Ovary (tissue), 3 donors: ENCODE measurements at regions not wholly inside any gene's neighbourhood (a gene's known extent, or its start where the extent isn't known, plus 50 kb on each side); places are given as distances from the start of the nearest gene placed in this dataset.

Experiments
- CTCF ChIP-seq, 3 donors: fragments of 450-650 bp in 2 of 3; fragments of 200-600 bp in 1 of 3; IDR thresholded peaks; one replicate each; pipeline versions ENCODE4 v1.5.1 to v1.8.0; 2016 to 2022; ENCODE audit warnings: antibody characterized with exemption in 3 of 3, mild to moderate bottlenecking in 1 of 3
- POLR2A ChIP-seq: fragments of 450-650 bp; IDR thresholded peaks from one replicate; pipeline ENCODE4 v1.6.1; 2017; ENCODE audit warnings: antibody characterized with exemption, mild to moderate bottlenecking, moderate library complexity
- donor health status: DM: no; HTN: no; CAD: no.

- TF ChIP-seq POLR2A: no peak
- no peak for TF ChIP-seq CTCF (IDR thresholded peaks at IDR 0.05)
Observed at GRCh38 chr2:163467251-163467630, 268.6 kb downstream of the FIGN start.
